ENCODE measurements at regions not wholly inside any gene's neighbourhood (a gene's known extent, or its start where the extent isn't known, plus 50 kb on each side); places are given as distances from the start of the nearest gene placed in this dataset.

- no peak for TF ChIP-seq CTCF (IDR thresholded peaks at IDR 0.05)
- no peak for TF ChIP-seq EZH2 (IDR thresholded peaks at IDR 0.05)
Observed at GRCh38 chr1:198978523-198978922, 339.7 kb downstream of the PTPRC start.

Data from neural progenitor cell (in vitro differentiated cells).